ENCODE measurements at regions not wholly inside any gene's neighbourhood (a gene's known extent, or its start where the extent isn't known, plus 50 kb on each side); places are given as distances from the start of the nearest gene placed in this dataset.
A peak's percentile ranks its signal among the peaks of the same experiment; 100 is the strongest.
"Not testable (repeated sequence)": the region's sequence is repeated elsewhere in the genome, so short reads cannot be mapped to it uniquely, and the experiment has no call there.

GRCh38 chr13:105762096-105762495 is 773.4 kb downstream of the EFNB2 start:
- no peak for DNase-seq

- no peak for DNase-seq
Measured at GRCh38 chr13:105758918-105759860, 776.3 kb downstream of the EFNB2 start.

- DNase-seq, result no peak
Measured at GRCh38 chr13:105740739-105741138, 794.7 kb downstream of the EFNB2 start.

- DNase-seq, result no peak
Measured at GRCh38 chr13:105737688-105738087, 797.8 kb downstream of the EFNB2 start.

GRCh38 chr13:105735281-105735680 is 800.2 kb downstream of the EFNB2 start:
- no peak for DNase-seq

GRCh38 chr13:105732806-105733529 is 802.5 kb downstream of the EFNB2 start:
- peak; percentile 17 for DNase-seq

- DNase-seq, result no peak
Measured at GRCh38 chr13:105725887-105726286, 809.6 kb downstream of the EFNB2 start.

- DNase-seq, result peak; percentile 28
Measured at GRCh38 chr13:105721016-105721415, 814.4 kb downstream of the EFNB2 start.

- no peak for DNase-seq
Measured at GRCh38 chr13:105719859-105720258, 815.6 kb downstream of the EFNB2 start.

GRCh38 chr13:105709181-105709580 is 826.3 kb downstream of the EFNB2 start:
- DNase-seq, result no peak

GRCh38 chr13:105703843-105704242 is 831.6 kb downstream of the EFNB2 start:
- no peak for DNase-seq

- DNase-seq, result no peak
Measured at GRCh38 chr13:105702441-105702840, 833.0 kb downstream of the EFNB2 start.

- DNase-seq, result no peak
Measured at GRCh38 chr13:105692769-105693168, 842.7 kb downstream of the EFNB2 start.

GRCh38 chr13:105684216-105684615 is 851.2 kb downstream of the EFNB2 start:
- no peak for DNase-seq

- no peak for DNase-seq
Measured at GRCh38 chr13:105679838-105680237, 855.6 kb downstream of the EFNB2 start.

GRCh38 chr13:105678072-105678471 is 857.4 kb downstream of the EFNB2 start:
- no peak for DNase-seq

GRCh38 chr13:105672881-105673280 is 862.6 kb downstream of the EFNB2 start:
- no peak for DNase-seq

- not testable (repeated sequence) for DNase-seq
Measured at GRCh38 chr13:105671131-105671530, 864.3 kb downstream of the EFNB2 start.

GRCh38 chr13:105670179-105670990 is 865.1 kb downstream of the EFNB2 start:
- no peak for DNase-seq

- DNase-seq, result peak; percentile 82
Measured at GRCh38 chr13:105665284-105665683, 870.2 kb downstream of the EFNB2 start.

- no peak for DNase-seq
Measured at GRCh38 chr13:105663182-105663581, 872.3 kb downstream of the EFNB2 start.

- DNase-seq, result peak; percentile 43
Measured at GRCh38 chr13:105660561-105660960, 874.9 kb downstream of the EFNB2 start.

- DNase-seq, result no peak
Measured at GRCh38 chr13:105658431-105658830, 877.0 kb downstream of the EFNB2 start.

All from fibroblast of skin of right biceps (primary cell).